Activated CD4-positive, alpha-beta T cell treated with anti-CD3 and anti-CD28 coated beads, Interleukin-2, Interleukin-4, amounts not matched to agents 100 ng/mL and 50 ng/mL, durations not matched to agents 16 hours and 8 hours (primary cell): ENCODE measurements at regions not wholly inside any gene's neighbourhood (a gene's known extent, or its start where the extent isn't known, plus 50 kb on each side); places are given as distances from the start of the nearest gene placed in this dataset.

ENCODE experiments used
- DNase-seq: peaks from one replicate; pipeline ENCODE4 v3.0.0-alpha.2; 2020; ENCODE audit warnings: low spot score

DNA sequence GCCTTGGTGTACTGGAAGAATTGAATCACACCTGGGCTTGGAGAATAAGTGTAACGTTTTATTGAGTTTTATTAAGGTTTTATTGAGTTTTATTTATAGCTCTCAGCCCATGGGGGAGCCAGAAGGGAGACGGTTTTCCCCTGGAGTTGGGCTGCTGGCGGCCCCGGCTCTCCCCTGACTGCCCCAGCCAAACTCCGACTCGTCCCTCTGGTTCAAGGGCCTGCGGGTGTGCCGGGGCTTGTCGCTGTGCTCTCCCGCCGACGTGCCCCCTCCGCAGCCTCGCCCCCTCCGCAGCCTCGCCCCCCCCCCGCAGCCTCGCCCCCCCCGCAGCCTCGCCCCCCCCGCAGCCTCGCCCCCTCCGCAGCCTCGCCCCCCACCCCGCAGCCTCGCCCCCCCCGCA lies 326.1 kb upstream of the RTL1 start:
- DNase-seq, result no peak

DNA sequence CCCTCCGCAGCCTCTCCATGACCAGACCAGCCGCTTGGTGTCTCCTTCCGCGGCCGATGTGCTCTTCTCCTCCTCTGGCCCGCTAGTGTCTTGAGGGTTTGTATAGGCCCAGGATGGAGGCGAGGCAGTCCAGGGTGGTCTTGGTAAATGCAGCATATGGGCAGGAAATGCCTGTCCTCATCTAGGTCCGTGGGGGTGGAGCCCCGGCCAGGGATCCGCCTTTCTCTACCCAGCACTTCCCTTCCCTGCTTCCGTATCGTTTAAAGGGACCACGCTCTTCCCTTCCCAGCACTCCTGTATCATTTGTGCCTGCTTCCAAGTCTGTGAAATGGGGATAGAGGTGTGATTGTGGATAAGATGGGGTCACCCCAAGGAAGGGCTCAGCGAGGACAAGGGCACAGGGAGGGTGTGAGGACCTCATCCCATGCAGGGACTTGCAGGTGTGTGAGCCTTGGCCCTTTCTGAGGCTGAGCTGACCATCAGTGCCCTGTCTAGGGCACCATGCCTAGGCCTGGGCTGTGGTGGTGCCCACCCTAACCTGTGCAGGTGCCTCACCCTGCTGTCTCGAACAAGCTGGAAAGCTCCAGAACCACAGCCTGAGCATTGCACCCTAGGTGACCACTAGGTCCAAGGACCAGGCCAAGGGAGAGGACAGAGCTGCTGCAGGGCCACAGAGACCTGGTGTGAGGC lies 326.8 kb upstream of the RTL1 start:
- no peak for DNase-seq

DNA sequence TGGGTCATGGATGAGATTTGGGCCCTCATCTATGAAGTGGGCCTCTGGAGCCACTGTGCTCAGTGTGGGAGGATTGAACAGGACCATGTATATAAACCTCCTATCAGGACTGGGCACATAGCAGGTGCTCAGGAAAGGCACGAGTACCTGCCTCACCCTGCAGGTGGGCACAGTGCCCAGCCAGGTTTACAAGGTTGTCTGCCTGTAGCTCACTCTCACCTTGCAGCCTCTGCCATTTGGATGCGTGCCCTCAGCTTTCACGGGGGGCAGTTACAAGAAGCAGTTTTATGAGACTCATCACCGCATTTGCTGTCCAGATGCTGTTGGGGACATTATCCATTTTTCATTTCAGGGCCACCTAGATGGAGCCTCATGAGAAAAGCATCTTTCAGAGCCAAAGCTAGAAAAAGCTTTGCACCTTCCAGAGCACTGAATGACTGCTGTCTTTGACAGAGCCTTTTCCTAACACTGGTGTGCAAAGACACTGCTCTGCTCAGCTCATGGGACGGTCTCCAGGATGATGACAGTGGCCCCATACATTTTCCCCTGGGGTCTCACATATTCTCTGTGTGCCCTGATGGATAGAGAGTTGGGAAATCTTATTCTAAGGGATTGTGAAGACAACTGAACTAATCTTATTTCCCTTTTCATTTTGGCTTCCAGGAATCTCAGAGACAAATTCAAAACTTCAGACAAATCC lies 327.5 kb upstream of the RTL1 start:
- no peak for DNase-seq

DNA sequence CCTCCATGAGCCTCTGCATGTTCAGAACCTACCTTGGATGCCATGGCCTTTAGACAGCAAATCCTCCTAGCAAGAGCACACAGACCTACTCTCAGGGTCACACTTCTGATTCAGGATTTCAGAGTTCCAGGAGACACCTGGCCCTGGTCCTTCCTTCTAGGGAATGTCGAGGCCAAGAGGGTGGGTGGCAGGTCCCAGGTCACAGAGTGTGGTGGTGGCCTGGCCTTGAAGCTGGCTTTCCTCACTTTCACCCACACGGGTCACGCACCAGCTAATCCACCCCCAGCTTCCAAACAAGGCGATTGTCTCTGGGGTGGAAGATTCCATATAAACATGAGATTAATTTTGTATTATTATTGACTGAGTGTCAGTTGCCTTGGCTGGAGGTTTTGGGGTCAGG lies 328.3 kb upstream of the RTL1 start:
- DNase-seq, result no peak

DNA sequence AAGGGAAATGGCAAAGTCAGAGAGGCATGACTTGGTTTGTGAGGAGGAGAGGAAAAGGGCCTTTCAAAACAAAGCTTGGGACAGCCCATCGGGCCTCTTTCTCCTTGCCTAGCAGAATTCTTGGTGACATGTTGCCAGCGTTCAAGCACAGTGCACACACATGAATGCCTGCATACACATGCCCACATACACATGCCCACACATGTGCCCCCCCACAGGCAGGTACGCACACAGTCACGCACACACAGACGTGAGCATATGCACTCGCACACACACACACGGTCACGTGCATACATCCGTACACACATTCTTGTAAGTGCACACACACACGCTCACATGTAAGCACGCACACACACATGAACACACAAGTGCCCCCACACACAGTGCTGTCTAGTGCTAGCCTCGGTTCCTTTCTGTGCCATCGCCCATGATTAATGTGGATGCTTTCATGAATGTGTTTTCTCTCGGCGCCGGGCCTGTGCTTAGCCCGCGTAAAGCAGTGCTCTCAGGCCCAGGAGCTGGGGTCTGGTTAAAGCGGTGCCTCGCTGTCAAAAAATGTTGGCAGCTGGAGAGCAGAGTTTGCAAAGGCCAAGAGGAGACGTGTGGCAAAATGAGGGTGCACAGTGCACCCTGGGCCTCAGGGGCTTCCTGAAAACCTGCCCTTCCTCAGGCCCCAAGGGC lies 328.8 kb upstream of the DIO3 start:
- DNase-seq, result no peak

DNA sequence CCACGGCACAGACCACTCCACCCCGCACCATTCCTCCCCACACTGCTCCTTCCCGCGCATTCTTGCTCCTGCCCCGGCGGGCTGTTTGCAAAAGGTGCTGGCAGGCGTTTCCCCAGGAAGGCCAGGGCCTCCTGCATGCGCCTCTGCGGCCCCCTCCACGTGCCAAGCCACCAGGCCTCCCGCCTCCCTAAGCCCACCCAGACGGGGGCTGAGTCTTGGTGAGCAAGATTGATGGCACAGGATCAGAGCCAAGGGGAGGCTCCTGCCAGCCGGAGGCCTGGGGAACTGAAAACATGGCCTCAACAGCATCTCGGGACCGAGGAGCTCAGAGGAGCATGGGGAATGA lies 328.3 kb upstream of the DIO3 start:
- no peak for DNase-seq

DNA sequence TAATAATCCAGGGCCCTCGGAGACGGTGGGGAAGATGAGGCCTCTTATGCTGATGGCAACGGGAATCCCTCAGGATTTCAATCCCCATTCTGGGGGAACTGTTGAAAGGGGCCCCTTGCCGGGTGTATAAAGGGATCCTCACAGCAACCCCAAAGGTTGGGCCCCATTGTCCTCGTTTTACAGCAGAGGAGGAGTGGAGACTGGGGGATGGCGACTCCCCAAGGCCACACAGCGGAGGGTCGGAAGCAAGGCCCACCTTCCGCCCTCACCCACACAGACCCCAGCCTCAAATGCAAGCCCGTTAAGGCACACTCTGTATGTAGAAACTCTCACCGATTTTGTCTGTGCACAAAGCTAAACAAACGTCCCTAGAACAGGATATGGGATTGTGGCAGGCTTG lies 327.9 kb upstream of the DIO3 start:
- DNase-seq, result no peak

DNA sequence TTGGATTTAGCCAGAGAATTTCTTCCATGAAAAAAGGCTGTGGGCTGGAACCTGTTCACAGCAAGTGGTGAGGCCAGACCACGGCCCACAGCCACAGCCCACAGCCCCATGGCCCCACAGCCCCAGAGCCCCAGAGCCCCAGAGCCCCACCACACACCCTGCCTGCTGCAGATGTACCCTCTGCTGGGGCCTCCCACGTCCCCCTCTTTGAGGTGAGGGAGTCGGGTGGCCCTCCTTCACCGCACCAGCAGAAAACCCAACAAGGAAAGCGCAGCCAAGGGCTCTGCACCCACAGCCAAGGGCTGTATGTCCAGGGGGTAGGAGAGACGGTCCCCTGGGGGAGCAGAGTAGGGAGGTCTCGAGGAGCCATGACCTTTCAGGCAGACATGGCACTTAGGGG lies 327.5 kb upstream of the DIO3 start:
- no peak for DNase-seq

DNA sequence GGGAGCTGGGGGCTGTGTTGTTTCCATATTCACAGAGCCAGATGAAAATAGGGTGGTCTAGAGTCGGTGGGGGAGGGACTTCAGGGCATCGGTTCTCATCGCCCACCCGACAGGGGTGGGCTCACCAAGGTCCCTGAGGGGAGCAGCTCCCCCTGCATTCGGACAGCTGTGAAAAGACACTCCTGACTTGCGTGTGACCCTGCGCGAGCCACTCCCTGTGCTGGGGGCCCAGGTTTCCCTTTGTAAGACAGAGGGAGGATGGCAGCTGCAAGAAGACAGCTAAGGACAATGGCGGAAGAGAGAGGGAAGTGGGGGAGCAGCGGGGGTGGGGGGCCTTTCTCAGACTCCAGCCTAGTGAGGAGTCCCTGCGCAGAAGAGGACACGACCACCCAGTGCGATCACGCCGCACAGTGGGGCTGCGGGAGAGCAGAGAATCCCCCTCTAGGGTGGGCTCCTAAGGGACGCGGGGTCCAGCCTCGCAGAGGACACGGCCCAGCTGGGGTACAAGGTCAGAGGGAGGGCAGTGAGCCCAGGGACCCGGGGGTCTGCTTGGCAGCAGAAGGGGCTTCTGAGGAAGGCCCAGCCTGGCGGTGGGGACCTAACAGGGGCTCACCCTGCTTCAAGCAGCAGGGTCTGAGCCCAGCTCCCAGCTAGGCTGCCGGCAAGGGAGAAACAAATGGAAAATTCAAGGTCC lies 326.9 kb upstream of the DIO3 start:
- DNase-seq, result no peak

DNA sequence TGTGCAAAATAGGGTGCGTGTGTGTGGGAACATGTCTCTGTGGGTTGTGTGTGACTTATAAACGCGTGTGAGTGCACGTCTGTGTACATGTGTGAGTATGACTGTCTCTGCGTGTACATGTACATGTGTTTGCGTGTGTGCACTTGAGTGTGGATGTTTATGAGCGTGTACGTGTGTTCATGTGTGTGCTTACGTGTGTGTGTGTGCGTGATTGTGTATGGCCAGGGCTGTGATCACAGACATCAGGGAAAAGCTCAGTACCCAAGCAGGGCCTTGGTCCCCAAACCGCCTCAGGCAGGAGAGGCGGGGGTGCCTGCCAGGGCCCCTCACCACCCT lies 326.3 kb upstream of the DIO3 start:
- DNase-seq, result no peak

DNA sequence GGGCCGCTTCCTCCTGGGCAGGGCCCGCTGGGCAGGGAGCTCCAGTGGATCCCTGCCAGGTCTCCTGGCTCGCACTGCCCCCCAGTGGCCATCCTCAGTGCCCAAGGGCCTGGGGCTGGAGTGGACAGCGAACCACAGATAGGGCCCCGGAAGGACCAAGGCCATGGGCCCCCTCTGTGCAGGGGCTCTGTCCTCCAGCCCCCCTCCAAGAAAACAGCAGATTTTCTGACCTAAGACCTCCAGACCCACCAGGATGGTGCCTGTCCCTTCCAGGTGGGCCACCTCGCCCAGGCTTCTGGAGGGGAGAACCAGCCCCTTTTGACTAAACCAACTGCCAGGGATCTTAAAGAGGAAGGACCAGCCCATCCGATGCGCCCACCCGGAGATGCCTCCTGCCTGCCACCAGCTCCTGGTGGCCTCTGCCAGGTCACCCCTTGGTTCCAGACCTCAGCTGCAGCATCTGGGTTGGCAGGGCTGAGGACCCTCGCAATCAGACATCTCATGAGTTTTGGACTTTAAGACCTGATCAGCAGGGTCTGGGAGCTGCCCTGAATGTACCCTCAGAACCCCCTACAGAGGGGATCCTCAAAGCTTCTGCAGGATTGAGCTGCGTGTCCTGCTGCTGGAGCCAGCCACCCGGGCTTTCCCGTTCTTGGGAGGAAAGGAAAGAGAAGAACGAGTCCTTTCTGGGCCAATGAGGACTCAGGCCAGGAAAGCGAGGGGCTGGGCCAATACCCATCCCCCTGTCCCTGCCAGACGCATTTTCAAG lies 325.8 kb upstream of the DIO3 start:
- DNase-seq, result peak; percentile 16

DNA sequence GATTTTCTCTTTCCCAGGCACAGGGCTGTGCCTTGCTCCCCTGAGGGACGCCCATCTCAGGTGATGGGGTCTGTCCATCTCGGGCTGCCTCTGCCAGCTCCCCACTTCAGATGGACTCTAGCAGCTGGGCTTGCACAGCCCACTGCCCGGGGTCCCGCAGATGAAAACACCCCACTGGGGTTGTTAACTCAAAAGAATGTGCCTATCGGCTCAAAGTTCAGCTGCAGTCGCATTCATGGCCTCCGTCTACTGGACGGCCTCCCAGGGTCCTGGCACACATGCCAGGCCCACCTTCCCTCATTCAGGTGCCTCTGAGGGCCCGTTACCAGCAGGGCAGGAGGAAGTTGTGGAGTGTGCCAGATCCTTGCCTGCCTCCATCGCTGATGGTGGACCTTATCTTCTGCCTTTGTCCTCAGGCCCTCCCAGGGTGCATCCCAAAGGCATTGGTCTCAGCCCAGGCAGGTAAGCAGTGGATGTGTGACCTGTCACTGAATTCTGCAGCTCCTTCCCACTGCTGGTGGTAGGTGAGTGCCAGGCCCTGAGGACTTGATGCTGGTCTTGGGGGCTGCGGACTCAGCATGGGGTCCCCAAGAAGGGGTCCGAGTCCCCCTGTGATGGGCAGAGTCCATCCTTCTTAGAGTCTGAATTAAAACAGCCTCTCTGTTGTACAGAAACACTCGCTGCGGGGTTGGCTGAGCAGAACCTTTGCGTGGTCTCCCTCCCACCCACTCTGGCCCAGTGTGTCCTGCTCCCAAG lies 324.6 kb upstream of the DIO3 start:
- DNase-seq, result no peak

DNA sequence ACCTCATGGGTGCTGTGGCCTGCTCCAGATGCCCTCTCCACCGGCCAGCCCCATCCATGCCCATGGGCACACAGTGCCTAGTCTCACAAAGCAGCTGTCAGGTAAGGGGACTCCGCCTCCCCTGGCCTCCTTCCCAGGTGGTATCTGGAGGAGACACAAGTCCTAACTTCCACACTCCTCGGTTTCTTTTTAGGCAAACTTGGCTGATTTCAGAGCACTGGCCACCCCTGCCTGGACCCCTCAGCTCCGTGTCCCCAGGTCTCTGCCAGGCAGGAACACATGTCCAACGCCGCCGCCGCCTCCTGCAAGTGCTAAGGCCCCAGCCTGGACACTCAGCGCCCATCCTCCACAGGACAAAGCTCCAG lies 324.1 kb upstream of the DIO3 start:
- DNase-seq, result no peak

DNA sequence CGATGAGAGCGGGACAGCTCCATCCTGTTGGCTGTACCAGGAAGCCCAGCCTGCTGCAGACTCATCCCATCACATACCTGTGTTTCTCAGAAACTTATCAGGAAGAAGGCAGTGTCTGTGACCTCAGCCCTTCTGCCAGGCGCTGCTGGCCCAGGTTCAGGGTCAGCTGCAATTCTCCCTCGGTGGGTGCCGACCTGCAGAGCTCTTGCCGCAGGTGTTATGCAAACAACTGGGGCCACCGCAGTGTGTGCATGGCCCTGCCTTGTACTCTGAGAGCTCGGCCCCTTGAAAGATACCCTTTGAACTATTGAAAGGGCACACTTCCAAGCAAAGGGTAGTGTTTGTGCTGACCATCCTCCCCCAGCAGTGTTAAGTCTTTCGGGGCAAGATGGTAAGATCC lies 322.2 kb upstream of the DIO3 start:
- no peak for DNase-seq

DNA sequence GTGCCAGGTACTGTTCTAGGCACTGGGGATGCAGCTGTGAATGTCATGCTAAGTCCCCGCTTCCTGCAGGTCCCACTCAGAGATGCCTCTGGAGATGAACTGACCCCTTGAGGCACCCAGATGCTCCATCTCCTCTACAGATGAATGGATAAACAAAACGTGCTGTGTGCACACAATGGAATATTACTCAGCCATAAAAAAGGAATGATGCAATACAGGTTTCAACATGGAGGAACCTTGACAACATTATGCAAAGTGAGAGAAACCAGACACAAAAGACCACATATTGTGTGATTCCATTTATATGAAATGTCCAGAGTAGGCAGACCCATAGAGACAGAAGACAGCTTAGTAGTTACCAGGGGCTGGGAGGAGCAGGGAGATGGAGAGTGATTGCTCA lies 320.1 kb upstream of the DIO3 start:
- DNase-seq, result no peak

DNA sequence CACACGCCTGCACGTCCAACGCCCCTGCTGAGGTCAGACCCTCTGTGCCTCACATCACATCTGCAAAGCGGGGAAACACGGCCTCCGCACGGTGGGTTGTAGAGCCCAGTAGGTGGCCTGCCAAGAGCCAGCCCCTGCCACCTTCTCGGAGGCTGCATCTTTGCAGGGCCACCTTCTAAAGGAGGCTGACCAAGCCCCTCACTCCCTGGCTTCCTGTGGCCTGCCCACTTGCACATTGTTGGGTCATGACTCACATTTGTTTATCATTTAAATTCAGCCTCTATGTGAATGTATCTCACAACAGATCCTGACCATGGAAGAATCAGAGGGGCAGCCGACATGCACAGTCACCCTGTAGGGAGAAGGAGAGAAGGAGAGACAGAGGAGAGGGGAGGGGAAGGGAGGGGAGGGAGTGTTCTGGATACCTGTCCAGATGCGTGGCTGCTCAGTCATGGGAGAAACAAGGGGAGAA lies 319.5 kb upstream of the DIO3 start:
- DNase-seq, result no peak

DNA sequence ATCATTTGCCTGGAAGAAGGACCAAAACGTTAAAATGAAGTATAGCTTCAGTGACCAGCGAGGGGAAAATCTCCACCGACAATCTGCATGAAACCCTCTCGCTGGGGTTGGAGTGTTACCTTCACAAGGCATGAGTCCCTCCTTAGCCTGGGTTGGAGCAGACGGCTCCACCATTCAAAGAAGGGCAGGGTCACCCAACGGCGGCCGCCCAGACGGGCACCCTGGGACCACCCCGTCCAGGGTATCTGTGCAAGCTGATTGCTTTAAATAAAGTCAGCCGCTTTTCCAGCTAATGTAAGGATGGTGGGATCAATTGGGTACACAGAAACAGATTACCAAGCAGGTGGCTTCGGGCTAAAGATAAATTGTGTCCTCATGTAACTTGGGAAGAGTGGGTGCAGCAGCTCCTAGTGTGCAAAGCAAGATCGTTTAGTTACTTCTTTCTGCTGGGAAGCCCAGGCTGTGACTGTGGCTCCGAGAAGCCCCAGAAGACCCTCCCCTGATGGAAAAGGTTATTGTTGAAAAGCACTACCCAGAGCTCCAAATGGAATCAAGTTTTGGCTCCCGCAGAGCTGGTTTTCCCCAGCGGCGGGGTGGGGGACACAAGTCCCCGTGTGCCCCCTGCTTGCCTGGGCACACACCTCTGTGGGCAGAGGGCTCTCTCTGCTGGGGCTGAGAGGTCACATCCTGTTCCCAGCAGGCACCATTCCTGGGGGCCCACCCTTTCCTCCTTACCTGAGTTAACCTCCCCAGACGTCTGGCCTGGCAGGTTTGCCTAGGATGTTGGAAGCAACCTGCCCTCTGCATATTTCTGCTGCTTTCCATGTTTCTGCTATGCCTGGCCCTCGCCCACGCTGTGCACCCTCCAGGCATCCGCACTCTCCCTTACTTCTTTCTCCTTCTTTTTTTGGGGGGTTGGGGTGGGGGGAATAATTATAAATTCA lies 318.6 kb upstream of the DIO3 start:
- DNase-seq, result no peak

DNA sequence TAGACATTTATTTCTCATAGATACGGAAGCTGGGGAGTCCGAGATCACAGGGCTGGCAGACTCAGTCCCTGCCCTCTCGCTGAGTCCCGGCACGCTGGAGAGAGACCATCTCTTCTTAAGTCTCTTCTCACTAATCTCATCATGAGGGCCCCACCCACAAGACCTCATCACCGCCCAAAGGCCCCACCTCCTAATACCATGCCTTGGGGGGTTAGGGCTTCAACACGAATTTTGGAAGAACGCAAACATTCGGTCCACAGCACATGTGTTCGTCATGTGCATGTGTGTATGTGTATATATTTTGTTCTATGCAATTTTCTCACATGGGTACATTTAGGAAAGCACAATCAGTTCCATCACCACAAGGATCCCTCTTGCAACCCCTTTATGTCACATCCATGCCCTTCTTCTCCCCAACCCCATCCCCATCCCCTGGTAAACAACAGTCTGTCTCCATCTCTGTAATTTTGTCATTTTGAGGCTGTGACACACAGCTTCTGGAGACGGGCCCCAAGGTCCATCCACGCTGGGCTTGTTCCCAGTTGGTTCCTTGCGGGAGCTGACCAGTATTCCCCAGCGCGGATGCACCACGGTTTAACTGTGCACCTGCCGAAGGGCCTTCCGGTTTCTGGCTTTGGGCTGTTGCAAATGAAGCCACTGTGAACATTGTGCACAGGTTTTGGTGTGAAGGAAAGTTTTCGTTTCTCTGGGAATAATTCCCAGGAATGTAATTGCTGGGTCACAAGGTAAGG lies 317.5 kb upstream of the DIO3 start:
- no peak for DNase-seq
